ENCODE measurements at regions not wholly inside any gene's neighbourhood (a gene's known extent, or its start where the extent isn't known, plus 50 kb on each side); places are given as distances from the start of the nearest gene placed in this dataset.
"Not testable (repeated sequence)": the region's sequence is repeated elsewhere in the genome, so short reads cannot be mapped to it uniquely, and the experiment has no call there.

GRCh38 chr6:137656735-137657134 is 162.5 kb upstream of the OLIG3 start:
- DNase-seq (ENCODE audit: low read depth): no peak

GRCh38 chr6:137657351-137657911 is 163.2 kb upstream of the OLIG3 start:
- DNase-seq (ENCODE audit: low read depth): no peak

GRCh38 chr6:137658287-137658686 is 164.1 kb upstream of the OLIG3 start:
- no peak for DNase-seq (ENCODE audit: low read depth)

GRCh38 chr6:137659871-137660270 is 165.7 kb upstream of the OLIG3 start:
- no peak for DNase-seq (ENCODE audit: low read depth)

- no peak for DNase-seq (ENCODE audit: low read depth)
These were observed 166.1 kb upstream of the OLIG3 start for GRCh38 chr6:137660296-137660731.

- no peak for DNase-seq (ENCODE audit: low read depth)
These were observed 167.4 kb upstream of the OLIG3 start for GRCh38 chr6:137661601-137662000.

GRCh38 chr6:137664183-137664582 is 170.0 kb upstream of the OLIG3 start:
- no peak for DNase-seq (ENCODE audit: low read depth)

- no peak for DNase-seq (ENCODE audit: low read depth)
These were observed 171.2 kb upstream of the OLIG3 start for GRCh38 chr6:137665342-137665934.

GRCh38 chr6:137666202-137666774 is 172.1 kb upstream of the OLIG3 start:
- no peak for DNase-seq (ENCODE audit: low read depth)

GRCh38 chr6:137673603-137674002 is 179.4 kb upstream of the OLIG3 start:
- DNase-seq (ENCODE audit: low read depth): no peak

- no peak for DNase-seq (ENCODE audit: low read depth)
These were observed 182.7 kb upstream of the OLIG3 start for GRCh38 chr6:137676888-137677287.

- no peak for DNase-seq (ENCODE audit: low read depth)
These were observed 183.5 kb upstream of the OLIG3 start for GRCh38 chr6:137677709-137678108.

GRCh38 chr6:137678451-137678850 is 184.3 kb upstream of the OLIG3 start:
- DNase-seq (ENCODE audit: low read depth): no peak

- no peak for DNase-seq (ENCODE audit: low read depth)
These were observed 186.2 kb upstream of the TNFAIP3 start for GRCh38 chr6:137680705-137681346.

- no peak for DNase-seq (ENCODE audit: low read depth)
These were observed 185.5 kb upstream of the TNFAIP3 start for GRCh38 chr6:137681445-137682009.

- DNase-seq (ENCODE audit: low read depth): not testable (repeated sequence)
These were observed 184.4 kb upstream of the TNFAIP3 start for GRCh38 chr6:137682658-137683057.

GRCh38 chr6:137683916-137684315 is 183.1 kb upstream of the TNFAIP3 start:
- no peak for DNase-seq (ENCODE audit: low read depth)

GRCh38 chr6:137685798-137686375 is 181.2 kb upstream of the TNFAIP3 start:
- DNase-seq (ENCODE audit: low read depth): no peak

- no peak for DNase-seq (ENCODE audit: low read depth)
These were observed 179.2 kb upstream of the TNFAIP3 start for GRCh38 chr6:137687818-137688217.

- no peak for DNase-seq (ENCODE audit: low read depth)
These were observed 178.7 kb upstream of the TNFAIP3 start for GRCh38 chr6:137688230-137688971.

- DNase-seq (ENCODE audit: low read depth): no peak
These were observed 177.7 kb upstream of the TNFAIP3 start for GRCh38 chr6:137689377-137689776.

GRCh38 chr6:137690034-137690433 is 177.0 kb upstream of the TNFAIP3 start:
- no peak for DNase-seq (ENCODE audit: low read depth)

Data from GM04503 (cell line).